ENCODE measurements at regions not wholly inside any gene's neighbourhood (a gene's known extent, or its start where the extent isn't known, plus 50 kb on each side); places are given as distances from the start of the nearest gene placed in this dataset.

GRCh38 chr12:123096741-123097140, 54.1 kb downstream of the PITPNM2 start:
- DNase-seq, result no peak
- H3K36me3 Mint-ChIP-seq (ENCODE audit: unreplicated experiment), result no peaks in the 10 kb centered on the region
- H3K9me3 Mint-ChIP-seq (ENCODE audit: unreplicated experiment), result peaks cover 19% of the 10 kb centered on the region
- H3K27ac Mint-ChIP-seq (ENCODE audit: unreplicated experiment), result peak overlapping the region; percentile 96
- no peak overlapping the region for H3K4me3 Mint-ChIP-seq (ENCODE audit: unreplicated experiment)
- peaks cover 13% of the 10 kb centered on the region for H3K27me3 Mint-ChIP-seq (ENCODE audit: unreplicated experiment)
- TF ChIP-seq, protein P1, sequence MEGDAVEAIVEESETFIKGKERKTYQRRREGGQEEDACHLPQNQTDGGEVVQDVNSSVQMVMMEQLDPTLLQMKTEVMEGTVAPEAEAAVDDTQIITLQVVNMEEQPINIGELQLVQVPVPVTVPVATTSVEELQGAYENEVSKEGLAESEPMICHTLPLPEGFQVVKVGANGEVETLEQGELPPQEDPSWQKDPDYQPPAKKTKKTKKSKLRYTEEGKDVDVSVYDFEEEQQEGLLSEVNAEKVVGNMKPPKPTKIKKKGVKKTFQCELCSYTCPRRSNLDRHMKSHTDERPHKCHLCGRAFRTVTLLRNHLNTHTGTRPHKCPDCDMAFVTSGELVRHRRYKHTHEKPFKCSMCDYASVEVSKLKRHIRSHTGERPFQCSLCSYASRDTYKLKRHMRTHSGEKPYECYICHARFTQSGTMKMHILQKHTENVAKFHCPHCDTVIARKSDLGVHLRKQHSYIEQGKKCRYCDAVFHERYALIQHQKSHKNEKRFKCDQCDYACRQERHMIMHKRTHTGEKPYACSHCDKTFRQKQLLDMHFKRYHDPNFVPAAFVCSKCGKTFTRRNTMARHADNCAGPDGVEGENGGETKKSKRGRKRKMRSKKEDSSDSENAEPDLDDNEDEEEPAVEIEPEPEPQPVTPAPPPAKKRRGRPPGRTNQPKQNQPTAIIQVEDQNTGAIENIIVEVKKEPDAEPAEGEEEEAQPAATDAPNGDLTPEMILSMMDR (IDR thresholded peaks at IDR 0.05; ENCODE audit: partially characterized antibody, unreplicated experiment), result no peak
- peaks cover 62% of the 10 kb centered on the region for H3K4me1 Mint-ChIP-seq (ENCODE audit: low read depth, unreplicated experiment)

DNA sequence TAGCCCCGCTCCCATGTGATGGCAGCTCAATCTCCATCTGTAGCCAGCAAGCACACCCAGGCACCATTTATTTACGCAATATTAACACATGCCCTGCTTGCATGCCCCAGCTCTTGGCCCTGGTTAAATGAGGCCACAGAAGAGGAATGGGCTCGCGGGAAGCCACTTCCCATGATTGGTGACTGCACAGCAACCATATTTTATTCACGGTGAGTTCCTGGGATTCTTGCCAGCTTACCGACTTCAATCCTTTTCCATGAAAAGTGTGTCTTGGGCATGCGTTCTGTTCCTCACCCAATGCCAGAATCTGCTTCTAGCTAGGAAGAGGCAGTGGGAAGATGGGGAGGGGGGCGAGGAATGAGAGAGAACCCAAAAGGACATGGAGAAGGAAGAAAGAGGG, 54.7 kb downstream of the PITPNM2 start:
- peak overlapping the region; percentile 67 for H3K27ac Mint-ChIP-seq (ENCODE audit: unreplicated experiment)
- DNase-seq, result no peak
- peaks cover 19% of the 10 kb centered on the region for H3K9me3 Mint-ChIP-seq (ENCODE audit: unreplicated experiment)
- H3K36me3 Mint-ChIP-seq (ENCODE audit: unreplicated experiment), result no peaks in the 10 kb centered on the region
- peaks cover 59% of the 10 kb centered on the region for H3K4me1 Mint-ChIP-seq (ENCODE audit: low read depth, unreplicated experiment)
- peaks cover 13% of the 10 kb centered on the region for H3K27me3 Mint-ChIP-seq (ENCODE audit: unreplicated experiment)
- H3K4me3 Mint-ChIP-seq (ENCODE audit: unreplicated experiment), result no peak overlapping the region
- TF ChIP-seq, protein P1 (IDR thresholded peaks at IDR 0.05; ENCODE audit: partially characterized antibody, unreplicated experiment), result no peak

DNA sequence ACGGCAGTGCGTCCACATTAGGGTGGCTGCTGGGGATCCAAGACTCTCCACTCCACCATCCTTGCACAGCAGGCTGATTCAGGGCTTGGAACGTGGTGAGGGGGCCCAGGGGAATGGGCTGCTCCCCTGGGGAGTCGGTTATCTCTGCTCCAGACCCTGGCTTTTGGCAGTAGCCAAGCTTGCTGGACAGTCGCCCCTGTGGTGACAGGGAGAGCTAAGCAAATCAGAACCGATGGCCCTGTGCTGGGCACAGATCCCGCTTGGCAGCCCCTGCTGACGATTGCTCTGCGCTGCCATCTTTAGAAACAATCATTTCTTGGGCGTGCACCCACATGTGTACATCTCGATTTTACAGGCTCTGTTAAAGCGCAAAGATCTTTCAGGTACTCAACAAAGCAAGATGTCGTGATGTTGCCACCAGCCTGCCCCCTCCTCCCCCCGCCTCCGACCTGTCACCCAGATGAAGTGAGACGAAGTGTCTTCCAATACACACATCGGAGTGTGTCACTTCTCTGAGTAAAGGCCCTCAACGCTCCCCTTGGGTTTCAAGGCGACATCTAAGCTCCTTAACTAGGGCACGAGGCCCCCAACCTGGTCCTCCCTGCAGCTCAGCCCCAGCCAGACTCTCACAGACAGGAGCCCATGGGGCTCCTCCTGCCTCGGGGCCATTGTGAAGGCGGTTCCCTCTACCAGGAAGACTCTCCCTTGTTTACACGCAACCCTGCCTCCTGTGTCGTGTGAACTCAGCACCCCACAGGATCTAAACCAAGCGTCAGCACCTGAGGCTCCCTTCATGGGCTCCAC, 55.6 kb downstream of the PITPNM2 start:
- DNase-seq, result no peak
- Mint-ChIP-seq H3K9me3 (ENCODE audit: unreplicated experiment) (peaks cover 17% of the 10 kb centered on the region), H3K4me1 (ENCODE audit: low read depth, unreplicated experiment) (peaks cover 51% of the 10 kb centered on the region), H3K4me3 (ENCODE audit: unreplicated experiment) (peak overlapping the region; percentile 30), H3K27me3 (ENCODE audit: unreplicated experiment) (peaks cover 13% of the 10 kb centered on the region), H3K27ac (ENCODE audit: unreplicated experiment) (peak overlapping the region; percentile 9), H3K36me3 (ENCODE audit: unreplicated experiment) (no peaks in the 10 kb centered on the region)
- TF ChIP-seq, protein P1 (IDR thresholded peaks at IDR 0.05; ENCODE audit: partially characterized antibody, unreplicated experiment), result no peak

- Mint-ChIP-seq H3K9me3 (ENCODE audit: unreplicated experiment) (peaks cover 18% of the 10 kb centered on the region), H3K4me1 (ENCODE audit: low read depth, unreplicated experiment) (peaks cover 45% of the 10 kb centered on the region), H3K27me3 (ENCODE audit: unreplicated experiment) (peaks cover 10% of the 10 kb centered on the region), H3K27ac (ENCODE audit: unreplicated experiment) (peak overlapping the region; percentile 9), H3K36me3 (ENCODE audit: unreplicated experiment) (no peaks in the 10 kb centered on the region), H3K4me3 (ENCODE audit: unreplicated experiment) (peak overlapping the region; percentile 48)
- DNase-seq, result no peak
- TF ChIP-seq, protein P1 (IDR thresholded peaks at IDR 0.05; ENCODE audit: partially characterized antibody, unreplicated experiment), result no peak
Measured at GRCh38 chr12:123094349-123095077, 56.4 kb downstream of the PITPNM2 start.

- no peak for DNase-seq
- Mint-ChIP-seq H3K36me3 (ENCODE audit: unreplicated experiment) (peaks cover 1% of the 10 kb centered on the region), H3K4me1 (ENCODE audit: low read depth, unreplicated experiment) (peaks cover 30% of the 10 kb centered on the region), H3K27me3 (ENCODE audit: unreplicated experiment) (peaks cover 6% of the 10 kb centered on the region), H3K9me3 (ENCODE audit: unreplicated experiment) (peaks cover 13% of the 10 kb centered on the region), H3K27ac (ENCODE audit: unreplicated experiment) (no peak overlapping the region), H3K4me3 (ENCODE audit: unreplicated experiment) (no peak overlapping the region)
- TF ChIP-seq, protein P1 (IDR thresholded peaks at IDR 0.05; ENCODE audit: partially characterized antibody, unreplicated experiment), result no peak
Measured at GRCh38 chr12:123092866-123093265, 58.0 kb downstream of the PITPNM2 start.

Measured in glutamatergic neuron (in vitro differentiated cells).